Activated CD4-positive, alpha-beta memory T cell treated with anti-CD3 and anti-CD28 coated beads for 36 hours (primary cell): ENCODE measurements at regions not wholly inside any gene's neighbourhood (a gene's known extent, or its start where the extent isn't known, plus 50 kb on each side); places are given as distances from the start of the nearest gene placed in this dataset.
"Not testable (repeated sequence)": the region's sequence is repeated elsewhere in the genome, so short reads cannot be mapped to it uniquely, and the experiment has no call there.

Experiments
- CTCF ChIA-PET: fragments of 350-600 bp; sonication (Branson Sonifier 250); formaldehyde crosslinking; loops from one replicate; lab custom pipeline; 2021; ENCODE audit warnings: antibody characterized with exemption, inconsistent platforms; lab: Charles Lee
- POLR2A ChIA-PET: fragments of 350-600 bp; sonication (Branson Sonifier 250); formaldehyde crosslinking; loops from one replicate; lab custom pipeline; 2021; ENCODE audit warnings: antibody characterized with exemption; lab: Charles Lee
- DNase-seq: peaks from one replicate; pipeline ENCODE4 v3.0.0-alpha.2; 2020
- H3K27ac Mint-ChIP-seq: one replicate; pipeline ENCODE4 v1.8.0; 2021; ENCODE audit warnings: mixed read lengths
- H3K27me3 Mint-ChIP-seq: one replicate; pipeline ENCODE4 v1.8.0; 2021; ENCODE audit warnings: mixed read lengths
- H3K36me3 Mint-ChIP-seq: one replicate; pipeline ENCODE4 v1.8.0; 2021; ENCODE audit warnings: mixed read lengths
- H3K4me1 Mint-ChIP-seq: one replicate; pipeline ENCODE4 v1.8.0; 2021; ENCODE audit warnings: low read depth, mixed read lengths
- H3K4me3 Mint-ChIP-seq: one replicate; pipeline ENCODE4 v1.8.0; 2021; ENCODE audit warnings: mild to moderate bottlenecking, mixed read lengths
- H3K9me3 Mint-ChIP-seq: one replicate; pipeline ENCODE4 v1.8.0; 2021; ENCODE audit warnings: mixed read lengths
- intact Hi-C: fragments of 100-400 bp; cut with micrococcal nuclease; formaldehyde crosslinking; loops from one replicate; pipeline ENCODE4 v1.15.1; 2023

DNA sequence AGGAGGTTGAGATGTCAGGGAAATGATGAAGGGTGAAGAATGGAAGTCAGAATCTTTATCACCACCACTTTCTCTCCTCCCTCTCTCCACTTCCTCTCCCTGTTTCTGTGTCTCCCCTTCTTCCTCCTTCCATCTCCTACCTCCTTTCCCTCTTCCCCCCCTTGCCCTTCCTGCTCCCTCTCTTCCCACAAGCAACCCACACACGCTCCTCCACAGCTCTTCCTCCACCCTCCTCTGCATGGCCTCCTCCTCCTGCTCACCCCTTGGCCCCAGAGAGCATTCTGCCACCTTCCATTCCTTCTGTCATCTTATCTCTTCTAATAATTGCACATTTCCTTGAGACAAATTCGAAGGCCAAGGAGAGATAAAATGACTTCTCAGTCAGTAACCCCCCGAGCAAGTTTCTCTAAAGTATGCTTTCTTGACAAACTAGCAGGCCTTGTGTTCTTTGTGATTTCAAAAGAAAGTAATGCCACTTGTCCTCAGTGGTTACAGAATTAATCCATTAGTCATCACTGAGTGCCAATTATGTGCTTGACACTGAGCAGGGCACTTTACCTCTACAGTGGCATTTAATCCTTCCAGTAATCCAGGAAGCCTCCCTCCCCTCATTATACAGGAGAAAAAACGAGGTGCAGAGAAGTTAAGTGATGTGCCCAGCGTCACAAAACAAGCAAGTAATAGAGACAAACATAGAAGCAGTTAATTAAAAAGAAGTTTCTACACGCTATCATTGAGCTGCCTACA is 72.3 kb upstream of the CCL1 start:
- no peaks in the 10 kb centered on the region for H3K4me1 Mint-ChIP-seq
- ChIA-PET CTCF (no interaction called here), POLR2A (no interaction called here)
- intact Hi-C loops = no loop called here
- peaks cover 2% of the 10 kb centered on the region for H3K27me3 Mint-ChIP-seq
- no peak for DNase-seq
- no peak overlapping the region for H3K4me3 Mint-ChIP-seq
- no peaks in the 10 kb centered on the region for H3K9me3 Mint-ChIP-seq
- H3K36me3 Mint-ChIP-seq = no peaks in the 10 kb centered on the region
- H3K27ac Mint-ChIP-seq = no peak overlapping the region

DNA sequence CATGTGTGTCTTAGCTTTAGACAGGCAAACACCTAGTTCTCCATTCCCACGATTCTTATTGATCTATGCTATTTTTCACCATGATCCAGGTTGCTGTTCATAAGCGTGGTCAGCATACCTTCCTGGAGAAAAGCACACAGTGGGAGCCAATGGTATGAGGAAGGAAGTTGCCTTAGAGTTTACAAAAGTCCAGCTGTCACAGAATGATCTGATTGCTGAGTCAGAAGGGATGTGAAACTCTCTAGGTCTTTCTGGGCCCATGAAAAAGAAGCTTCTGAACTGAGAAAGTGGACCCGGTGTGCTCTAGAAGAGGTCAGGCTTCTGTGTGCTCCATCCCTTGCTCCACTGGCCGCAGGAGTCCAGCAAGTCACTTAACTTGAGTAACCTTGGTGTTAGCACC is 71.0 kb upstream of the CCL1 start:
- no peaks in the 10 kb centered on the region for H3K4me1 Mint-ChIP-seq
- POLR2A ChIA-PET = no interaction called here
- H3K9me3 Mint-ChIP-seq = no peaks in the 10 kb centered on the region
- CTCF ChIA-PET = interaction anchor here (1.0 to 1.4 kb wide), 2 partner anchors 14 to 108 kb away, joined by 3 to 5 read pairs; no protein-coding TSS in a partner anchor
- intact Hi-C loops = no loop called here
- H3K36me3 Mint-ChIP-seq = no peaks in the 10 kb centered on the region
- DNase-seq = no peak
- H3K27ac Mint-ChIP-seq = no peak overlapping the region
- no peak overlapping the region for H3K4me3 Mint-ChIP-seq
- H3K27me3 Mint-ChIP-seq = peaks cover 1% of the 10 kb centered on the region

DNA sequence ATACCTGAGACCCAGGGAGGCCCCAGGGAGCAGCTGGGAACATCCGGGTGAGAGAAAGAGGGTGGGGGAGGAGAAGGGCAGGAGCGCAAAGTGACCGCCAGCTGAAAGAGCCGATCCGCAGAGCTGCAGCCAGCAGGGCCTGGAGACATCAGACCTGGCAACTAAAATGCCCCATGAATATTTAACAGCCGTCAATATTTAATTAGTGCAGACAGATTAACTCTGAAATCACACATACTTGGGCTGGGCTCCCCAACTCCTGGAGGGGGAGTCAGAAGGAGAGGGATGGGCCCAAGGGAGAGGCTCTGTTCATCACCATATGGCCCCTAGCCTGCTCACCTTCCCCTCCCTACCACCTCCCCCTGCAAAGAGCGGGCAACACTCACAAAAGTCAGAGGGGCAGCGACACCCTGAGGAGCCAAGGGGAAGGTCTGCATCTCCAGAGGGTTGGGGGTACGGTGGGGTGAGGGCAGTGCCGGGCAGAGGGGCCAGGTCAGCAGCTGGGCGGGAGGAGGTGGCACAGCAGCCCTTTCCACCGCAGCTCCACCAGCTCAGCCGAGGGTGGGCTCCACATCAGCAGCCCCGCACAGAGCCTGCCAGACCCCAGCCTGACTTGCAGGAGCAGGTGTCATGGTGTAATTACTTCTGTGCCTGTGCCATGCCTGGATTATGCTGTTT is 61.9 kb upstream of the CCL1 start:
- CTCF ChIA-PET = interaction anchor here (1.2 kb wide), 1 partner anchor 64 kb away, joined by 3 read pairs; no protein-coding TSS in a partner anchor
- POLR2A ChIA-PET = no interaction called here
- Mint-ChIP-seq H3K9me3 (no peaks in the 10 kb centered on the region), H3K27me3 (peaks cover 27% of the 10 kb centered on the region), H3K4me1 (peaks cover 3% of the 10 kb centered on the region), H3K27ac (no peak overlapping the region), H3K4me3 (no peak overlapping the region), H3K36me3 (no peaks in the 10 kb centered on the region)
- intact Hi-C loops = loop anchor here (5.0 to 10.0 kb wide), 2 partner anchors 212 to 470 kb away; no protein-coding TSS in a partner anchor
- no peak for DNase-seq

DNA sequence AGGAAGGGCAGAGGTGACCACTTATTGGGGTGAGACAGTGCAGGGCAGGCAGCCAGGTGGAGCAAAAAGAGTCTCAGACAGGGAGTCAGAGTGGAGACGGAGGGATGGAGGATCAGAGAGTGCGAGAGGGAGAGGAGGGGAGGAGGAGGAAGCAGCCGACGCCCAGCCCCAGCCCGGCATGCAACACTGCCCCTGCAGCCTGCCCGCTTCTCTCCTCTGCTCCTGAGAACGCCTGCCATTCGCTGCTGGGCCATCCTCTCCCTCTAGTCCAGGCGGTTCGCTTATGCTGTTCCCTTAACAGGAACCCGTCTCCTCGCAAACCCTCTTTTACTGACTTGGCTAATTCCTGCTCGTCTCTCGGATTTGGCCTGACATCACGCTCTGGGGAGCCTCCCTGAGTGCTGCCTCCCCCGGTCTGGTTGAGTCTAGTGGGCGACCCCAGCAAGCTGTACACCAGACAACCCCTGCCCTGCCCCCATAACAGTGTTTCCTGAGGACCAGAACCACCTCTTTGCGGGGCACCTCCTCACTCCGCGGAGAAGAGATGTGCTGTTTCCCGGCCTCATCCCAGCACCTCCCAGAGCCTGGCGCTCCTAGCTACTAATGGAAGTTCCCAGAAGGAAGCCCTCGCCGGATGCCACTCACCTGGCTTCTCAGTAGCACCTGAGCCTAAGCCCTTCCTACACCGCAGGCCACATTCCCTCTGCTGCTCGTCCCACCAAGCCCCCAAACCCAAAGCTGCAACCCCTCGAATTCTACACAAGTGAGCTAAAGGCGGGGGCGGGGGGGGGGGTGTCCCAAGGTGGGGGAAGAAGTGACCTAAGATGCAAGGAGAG is 61.2 kb upstream of the CCL1 start:
- intact Hi-C loops = loop anchor here (5.0 to 10.0 kb wide), 2 partner anchors 213 to 471 kb away; no protein-coding TSS in a partner anchor
- Mint-ChIP-seq H3K27ac (no peak overlapping the region), H3K27me3 (peaks cover 27% of the 10 kb centered on the region), H3K4me3 (no peak overlapping the region), H3K9me3 (no peaks in the 10 kb centered on the region), H3K36me3 (no peaks in the 10 kb centered on the region), H3K4me1 (peaks cover 3% of the 10 kb centered on the region)
- ChIA-PET POLR2A (no interaction called here), CTCF (interaction anchor here (1.2 kb wide), 1 partner anchor 63 kb away, joined by 3 read pairs; no protein-coding TSS in a partner anchor)
- DNase-seq = no peak

DNA sequence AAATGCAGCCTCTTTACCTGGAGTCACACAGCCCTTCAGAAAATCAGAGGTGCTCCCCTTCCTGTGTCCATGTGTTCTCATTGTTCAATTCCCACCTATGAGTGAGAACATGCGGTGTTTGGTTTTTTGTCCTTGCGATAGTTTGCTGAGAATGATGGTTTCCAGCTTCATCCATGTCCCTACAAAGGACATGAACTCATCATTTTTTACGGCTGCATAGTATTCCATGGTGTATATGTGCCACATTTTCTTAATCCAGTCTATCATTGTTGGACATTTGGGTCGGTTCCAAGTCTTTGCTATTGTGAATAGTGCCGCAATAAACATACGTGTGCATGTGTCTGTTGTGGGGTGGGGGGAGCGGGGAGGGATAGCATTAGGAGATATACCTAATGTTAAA is 60.3 kb upstream of the CCL1 start:
- H3K4me3 Mint-ChIP-seq, POLR2A ChIA-PET, DNase-seq, H3K9me3 Mint-ChIP-seq, H3K27ac Mint-ChIP-seq, H3K4me1 Mint-ChIP-seq, H3K36me3 Mint-ChIP-seq: not testable (repeated sequence)
- H3K27me3 Mint-ChIP-seq = peaks cover 24% of the 10 kb centered on the region
- intact Hi-C loops = loop anchor here (5.0 to 10.0 kb wide), 2 partner anchors 214 to 471 kb away; no protein-coding TSS in a partner anchor
- CTCF ChIA-PET = interaction anchor here (0.9 to 1.1 kb wide), 3 partner anchors 62 to 718 kb away, joined by 3 to 4 read pairs (median 3); no protein-coding TSS in a partner anchor

DNA sequence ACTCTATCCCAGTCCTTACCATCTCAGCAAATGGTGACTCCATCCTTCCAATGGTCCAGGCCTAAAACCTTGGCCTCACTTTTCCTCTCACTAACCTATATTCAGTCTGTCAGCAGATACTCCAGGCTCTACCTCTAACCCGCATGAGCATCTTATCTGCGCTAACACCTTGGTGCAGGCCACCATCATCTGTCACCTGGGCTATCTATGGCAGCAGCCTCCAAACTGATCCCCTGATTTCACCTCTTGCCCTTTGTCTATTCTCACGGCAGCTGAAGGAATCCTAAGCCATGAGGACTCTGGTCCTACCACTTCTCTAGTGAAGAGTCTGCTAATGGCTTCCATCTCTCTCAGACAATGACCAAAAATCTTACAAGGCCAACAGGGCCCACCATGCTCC is 57.9 kb upstream of the CCL1 start:
- DNase-seq = no peak
- Mint-ChIP-seq H3K4me3 (no peak overlapping the region), H3K27ac (no peak overlapping the region), H3K36me3 (no peaks in the 10 kb centered on the region), H3K9me3 (no peaks in the 10 kb centered on the region), H3K4me1 (peaks cover 3% of the 10 kb centered on the region), H3K27me3 (peaks cover 24% of the 10 kb centered on the region)
- POLR2A ChIA-PET = no interaction called here
- CTCF ChIA-PET = interaction anchor here (1.0 to 3.5 kb wide), 19 partner anchors 9 to 744 kb away, joined by 3 to 30 read pairs (median 7); partner anchors contain the start of genes FNDC8 and RAD51D
- intact Hi-C loops = loop anchor here (2.0 to 10.0 kb wide), 3 partner anchors 216 to 698 kb away; partner anchors contain the start of gene RAD51D

DNA sequence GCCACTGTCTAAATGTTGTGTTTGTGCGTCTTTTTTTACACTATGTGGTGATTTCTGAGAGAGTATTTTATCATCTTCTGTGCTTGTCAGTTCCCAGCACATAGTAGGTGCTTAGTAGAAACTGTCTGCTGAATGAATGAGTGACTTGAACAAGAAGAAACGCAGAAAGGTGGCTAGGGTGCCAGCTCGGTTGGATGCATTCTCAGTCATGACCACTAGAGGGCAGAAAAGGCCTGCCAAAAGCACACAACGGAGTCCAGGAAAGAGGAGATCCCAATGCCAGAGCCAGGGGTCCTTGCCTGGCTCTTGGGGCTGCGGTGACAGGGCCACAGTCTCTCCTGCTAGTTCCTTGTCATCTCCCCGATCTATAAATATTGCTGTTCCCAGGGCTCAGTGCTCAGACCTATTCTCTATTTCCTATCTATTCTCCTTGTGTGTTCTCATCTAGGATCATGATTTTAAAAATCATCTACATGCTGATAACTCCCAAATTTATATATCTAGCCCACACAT is 57.3 kb upstream of the CCL1 start:
- CTCF ChIA-PET = interaction anchor here (0.6 to 3.5 kb wide), 30 partner anchors 9 to 745 kb away, joined by 3 to 30 read pairs (median 5); partner anchors contain the start of genes FNDC8 and RAD51D
- POLR2A ChIA-PET = no interaction called here
- intact Hi-C loops = loop anchor here (2.0 to 10.0 kb wide), 3 partner anchors 217 to 698 kb away; partner anchors contain the start of gene RAD51D
- peak; percentile 73 for DNase-seq
- Mint-ChIP-seq H3K9me3 (no peaks in the 10 kb centered on the region), H3K27ac (no peak overlapping the region), H3K4me3 (no peak overlapping the region), H3K36me3 (no peaks in the 10 kb centered on the region), H3K4me1 (peaks cover 3% of the 10 kb centered on the region), H3K27me3 (peaks cover 25% of the 10 kb centered on the region)

DNA sequence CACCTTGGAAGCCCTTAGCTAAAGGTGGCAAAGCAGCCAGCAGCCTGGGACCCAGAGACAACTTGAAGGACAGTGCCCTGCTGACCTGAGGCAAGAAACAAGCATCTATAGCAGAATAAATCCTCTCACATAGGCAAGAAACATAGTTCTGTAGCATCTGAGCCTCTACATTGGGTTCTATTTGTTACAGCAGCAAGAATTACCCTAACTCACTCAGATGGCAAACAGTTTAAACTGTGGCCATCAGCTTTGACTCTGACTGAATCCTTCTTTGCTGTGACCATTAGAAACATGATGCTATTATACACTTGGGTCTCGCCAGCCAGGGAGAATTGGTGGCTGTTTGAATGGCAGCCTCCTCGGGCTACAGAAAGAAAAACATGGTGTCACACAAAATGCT is 53.1 kb upstream of the CCL1 start:
- H3K27me3 Mint-ChIP-seq = peaks cover 31% of the 10 kb centered on the region
- H3K27ac Mint-ChIP-seq = no peak overlapping the region
- no peak overlapping the region for H3K4me3 Mint-ChIP-seq
- H3K4me1 Mint-ChIP-seq = no peaks in the 10 kb centered on the region
- no peak for DNase-seq
- no peaks in the 10 kb centered on the region for H3K9me3 Mint-ChIP-seq
- no peaks in the 10 kb centered on the region for H3K36me3 Mint-ChIP-seq
- intact Hi-C loops = no loop called here
- CTCF ChIA-PET = no interaction called here
- POLR2A ChIA-PET = no interaction called here

DNA sequence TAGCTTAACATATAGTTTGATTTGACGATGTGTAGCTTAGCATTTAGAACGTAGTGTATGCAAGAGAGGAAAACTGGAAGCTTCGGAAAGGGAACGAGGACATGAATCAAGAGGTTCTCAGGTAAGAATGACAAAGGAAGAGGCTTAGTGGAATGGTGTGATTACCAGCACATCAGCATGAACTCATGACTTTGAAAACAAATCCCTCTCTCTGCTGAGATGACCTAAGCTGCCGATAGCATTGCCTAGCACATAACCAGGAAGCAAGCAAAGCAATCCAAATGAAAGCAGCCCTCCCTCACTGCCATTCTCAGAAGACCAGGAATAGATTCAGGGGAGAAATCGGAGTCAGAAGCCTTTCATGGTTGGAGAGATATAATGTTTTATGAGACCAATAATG is 51.3 kb upstream of the CCL1 start:
- no peak overlapping the region for H3K27ac Mint-ChIP-seq
- H3K4me3 Mint-ChIP-seq = no peak overlapping the region
- intact Hi-C loops = no loop called here
- ChIA-PET CTCF (interaction anchor here (1.6 kb wide), 1 partner anchor 213 kb away, joined by 3 read pairs; no protein-coding TSS in a partner anchor), POLR2A (no interaction called here)
- no peak for DNase-seq
- peaks cover 38% of the 10 kb centered on the region for H3K27me3 Mint-ChIP-seq
- H3K36me3 Mint-ChIP-seq = no peaks in the 10 kb centered on the region
- H3K4me1 Mint-ChIP-seq = no peaks in the 10 kb centered on the region
- no peaks in the 10 kb centered on the region for H3K9me3 Mint-ChIP-seq

DNA sequence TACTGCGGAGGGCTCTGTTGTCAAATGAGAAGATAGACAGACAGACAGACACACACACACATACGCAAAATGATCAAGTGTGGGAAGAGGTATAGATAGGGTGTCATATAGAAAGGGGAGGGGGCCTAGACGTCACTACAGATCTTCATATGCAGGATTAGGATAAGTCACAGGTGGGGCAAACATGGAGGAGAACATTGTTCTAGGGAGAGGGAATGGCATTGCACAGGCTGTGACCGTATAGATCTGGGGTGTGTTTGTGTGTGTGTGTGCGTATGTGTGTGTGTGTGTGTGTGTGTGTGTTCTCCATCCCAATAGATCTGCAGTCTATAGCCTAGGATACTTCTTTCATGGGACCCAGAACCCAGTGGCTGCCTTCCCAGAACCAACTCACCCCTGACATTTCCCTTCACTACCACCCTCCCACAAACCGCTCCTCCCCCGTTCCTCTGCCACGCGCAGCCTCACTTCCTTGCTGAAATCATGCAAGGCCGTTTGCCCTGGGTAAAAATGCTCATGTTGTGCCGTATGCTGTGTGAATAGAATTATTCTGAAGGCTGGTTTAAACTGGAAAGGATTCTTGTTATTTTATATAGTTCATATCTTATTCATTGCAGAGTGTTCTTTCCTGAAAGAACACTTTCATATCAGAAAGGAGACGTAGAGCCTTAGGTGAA is 50.5 kb upstream of the CCL1 start:
- no peaks in the 10 kb centered on the region for H3K4me1 Mint-ChIP-seq
- H3K27ac Mint-ChIP-seq = no peak overlapping the region
- no peaks in the 10 kb centered on the region for H3K9me3 Mint-ChIP-seq
- POLR2A ChIA-PET = no interaction called here
- intact Hi-C loops = no loop called here
- no peak overlapping the region for H3K4me3 Mint-ChIP-seq
- peaks cover 42% of the 10 kb centered on the region for H3K27me3 Mint-ChIP-seq
- CTCF ChIA-PET = interaction anchor here (1.6 kb wide), 1 partner anchor 213 kb away, joined by 3 read pairs; no protein-coding TSS in a partner anchor
- H3K36me3 Mint-ChIP-seq = no peaks in the 10 kb centered on the region
- no peak for DNase-seq

DNA sequence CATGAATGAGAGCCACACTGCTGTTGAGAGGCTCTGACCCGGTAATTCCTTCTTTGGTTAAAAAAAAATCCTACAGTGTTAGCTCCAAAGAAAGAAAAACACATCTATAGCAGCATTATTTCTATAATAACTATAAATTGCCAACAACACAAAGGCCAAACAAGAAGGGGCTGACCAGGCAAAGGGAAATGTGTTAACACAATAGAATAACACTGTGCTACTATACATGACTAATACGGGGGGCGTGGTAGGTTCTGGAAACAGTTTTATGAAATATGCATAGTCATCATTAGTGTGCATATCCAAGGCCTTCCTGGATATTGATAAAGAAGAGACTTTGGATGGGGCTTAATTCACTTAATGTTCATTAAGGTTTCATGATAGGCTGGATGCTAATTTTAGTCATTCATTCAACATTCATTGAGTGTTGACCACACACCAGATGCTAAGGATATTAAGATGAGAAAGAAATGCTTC is 50.0 kb upstream of the CCL1 start:
- Mint-ChIP-seq H3K36me3 (no peaks in the 10 kb centered on the region), H3K27ac (no peak overlapping the region), H3K9me3 (no peaks in the 10 kb centered on the region), H3K4me3 (no peak overlapping the region), H3K27me3 (peaks cover 44% of the 10 kb centered on the region), H3K4me1 (no peaks in the 10 kb centered on the region)
- ChIA-PET POLR2A (no interaction called here), CTCF (interaction anchor here (1.1 kb wide), 1 partner anchor 28 kb away, joined by 3 read pairs; no protein-coding TSS in a partner anchor)
- intact Hi-C loops = no loop called here
- DNase-seq = no peak
